ENCODE measurements at regions not wholly inside any gene's neighbourhood (a gene's known extent, or its start where the extent isn't known, plus 50 kb on each side); places are given as distances from the start of the nearest gene placed in this dataset.

- H3K4me3 ChIP-seq (ENCODE audit: low read length): no peak overlapping the region
- H3K4me1 ChIP-seq (ENCODE audit: insufficient read depth, low read length): peaks cover 54% of the 10 kb centered on the region
- no peaks in the 10 kb centered on the region for H3K9me3 ChIP-seq (ENCODE audit: low read length)
- no peaks in the 10 kb centered on the region for H3K27me3 ChIP-seq (ENCODE audit: insufficient read depth, low read length)
- no peaks in the 10 kb centered on the region for H3K36me3 ChIP-seq (ENCODE audit: insufficient read depth, low read length)
- no peak overlapping the region for H2AFZ ChIP-seq (ENCODE audit: low read depth, low read length)
Observed at GRCh38 chr2:180202467-180202951, 195.4 kb upstream of the CWC22 start.

GRCh38 chr2:180196419-180196977, 189.4 kb upstream of the CWC22 start:
- peaks cover 12% of the 10 kb centered on the region for H3K4me1 ChIP-seq (ENCODE audit: insufficient read depth, low read length)
- no peaks in the 10 kb centered on the region for H3K27me3 ChIP-seq (ENCODE audit: insufficient read depth, low read length)
- H3K36me3 ChIP-seq (ENCODE audit: insufficient read depth, low read length): no peaks in the 10 kb centered on the region
- H3K4me3 ChIP-seq (ENCODE audit: low read length): no peak overlapping the region
- H3K9me3 ChIP-seq (ENCODE audit: low read length): no peaks in the 10 kb centered on the region
- H2AFZ ChIP-seq (ENCODE audit: low read depth, low read length): no peak overlapping the region

DNA sequence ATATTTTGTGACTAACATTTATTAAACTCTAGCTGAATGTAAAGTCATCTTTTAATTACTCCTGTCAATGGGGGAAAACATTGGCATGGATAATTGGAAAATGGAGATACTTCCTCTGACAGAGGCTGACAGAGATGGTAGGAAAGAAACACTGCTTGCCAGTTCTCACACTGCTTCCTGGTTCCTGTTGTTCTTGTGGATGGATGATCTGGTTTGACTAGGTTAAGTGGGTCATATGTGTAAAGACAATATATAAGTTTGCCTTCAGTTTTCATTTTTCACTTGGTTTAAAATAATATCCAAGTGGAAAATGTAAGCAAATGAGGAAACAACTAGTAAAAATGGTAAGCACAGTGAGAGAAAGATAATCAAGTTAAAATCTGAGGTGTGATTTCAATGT, 188.8 kb upstream of the CWC22 start:
- Histone ChIP-seq H3K27me3 (ENCODE audit: insufficient read depth, low read length) (no peaks in the 10 kb centered on the region), H3K9me3 (ENCODE audit: low read length) (no peaks in the 10 kb centered on the region), H3K36me3 (ENCODE audit: insufficient read depth, low read length) (no peaks in the 10 kb centered on the region), H2AFZ (ENCODE audit: low read depth, low read length) (no peak overlapping the region), H3K4me1 (ENCODE audit: insufficient read depth, low read length) (peaks cover 10% of the 10 kb centered on the region), H3K4me3 (ENCODE audit: low read length) (no peak overlapping the region)

DNA sequence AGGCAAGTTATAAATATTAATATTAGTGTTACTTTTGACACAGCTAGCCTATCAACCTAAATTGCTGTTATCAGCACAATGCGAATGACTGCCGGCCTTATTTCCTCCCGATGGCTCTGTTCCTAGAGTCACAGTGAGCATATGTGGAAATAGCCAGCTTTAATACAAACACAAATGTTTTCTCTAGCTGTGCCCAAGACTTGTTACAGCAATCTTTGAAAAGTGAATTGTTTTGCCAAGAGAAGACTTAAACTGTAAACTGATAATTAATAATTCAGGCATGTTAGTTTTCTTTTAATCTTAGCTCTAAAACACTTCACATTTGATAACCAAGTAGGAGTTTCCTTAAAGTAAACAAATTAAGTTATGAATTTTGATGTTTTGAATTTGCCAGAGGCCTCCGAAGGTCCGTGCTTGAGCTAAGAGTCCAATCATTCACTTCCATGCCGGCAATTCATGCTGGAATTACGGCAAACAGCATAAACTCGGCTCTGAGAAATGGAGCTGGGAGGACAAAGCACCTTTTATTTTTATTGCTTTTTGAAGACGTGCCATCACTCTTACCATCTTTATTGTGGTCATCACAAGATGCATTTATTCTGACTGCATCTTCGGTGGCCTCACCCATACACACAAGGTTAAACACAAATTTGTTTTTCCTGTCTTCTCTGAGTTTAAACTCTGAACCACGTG, 184.5 kb upstream of the CWC22 start:
- H3K36me3 ChIP-seq (ENCODE audit: insufficient read depth, low read length): no peaks in the 10 kb centered on the region
- peaks cover 10% of the 10 kb centered on the region for H3K4me1 ChIP-seq (ENCODE audit: insufficient read depth, low read length)
- no peaks in the 10 kb centered on the region for H3K27me3 ChIP-seq (ENCODE audit: insufficient read depth, low read length)
- no peaks in the 10 kb centered on the region for H3K9me3 ChIP-seq (ENCODE audit: low read length)
- H3K4me3 ChIP-seq (ENCODE audit: low read length): no peak overlapping the region
- no peak overlapping the region for H2AFZ ChIP-seq (ENCODE audit: low read depth, low read length)

- H3K36me3 ChIP-seq (ENCODE audit: insufficient read depth, low read length): no peaks in the 10 kb centered on the region
- no peak overlapping the region for H3K4me3 ChIP-seq (ENCODE audit: low read length)
- H3K9me3 ChIP-seq (ENCODE audit: low read length): no peaks in the 10 kb centered on the region
- H3K27me3 ChIP-seq (ENCODE audit: insufficient read depth, low read length): no peaks in the 10 kb centered on the region
- peaks cover 3% of the 10 kb centered on the region for H3K4me1 ChIP-seq (ENCODE audit: insufficient read depth, low read length)
- no peak overlapping the region for H2AFZ ChIP-seq (ENCODE audit: low read depth, low read length)
Observed at GRCh38 chr2:180190851-180191250, 183.8 kb upstream of the CWC22 start.

GRCh38 chr2:180187611-180188010, 180.5 kb upstream of the CWC22 start:
- H3K9me3 ChIP-seq (ENCODE audit: low read length): no peaks in the 10 kb centered on the region
- H2AFZ ChIP-seq (ENCODE audit: low read depth, low read length): no peak overlapping the region
- H3K4me3 ChIP-seq (ENCODE audit: low read length): no peak overlapping the region
- peaks cover 2% of the 10 kb centered on the region for H3K4me1 ChIP-seq (ENCODE audit: insufficient read depth, low read length)
- no peaks in the 10 kb centered on the region for H3K36me3 ChIP-seq (ENCODE audit: insufficient read depth, low read length)
- no peaks in the 10 kb centered on the region for H3K27me3 ChIP-seq (ENCODE audit: insufficient read depth, low read length)

DNA sequence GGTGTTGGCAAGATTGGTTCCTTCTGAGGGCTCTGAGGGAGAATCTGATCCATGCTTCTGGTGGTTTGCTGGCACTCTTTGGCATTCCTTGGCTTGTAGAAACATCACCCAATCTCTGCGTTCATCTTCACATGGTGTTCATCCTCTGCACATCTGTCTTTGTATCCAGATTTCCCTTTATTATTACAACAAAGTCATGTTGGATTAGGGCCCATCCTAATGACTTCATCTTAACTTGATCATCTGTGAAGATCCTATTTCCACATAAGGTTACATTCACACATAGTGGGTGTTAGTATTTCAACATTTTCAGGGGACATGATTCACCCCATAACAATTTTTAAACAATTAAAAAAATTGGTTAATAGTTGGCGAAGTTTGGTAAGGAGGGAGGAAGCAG, 177.4 kb upstream of the CWC22 start:
- Histone ChIP-seq H3K4me3 (ENCODE audit: low read length) (no peak overlapping the region), H3K4me1 (ENCODE audit: insufficient read depth, low read length) (peaks cover 5% of the 10 kb centered on the region), H3K27me3 (ENCODE audit: insufficient read depth, low read length) (no peaks in the 10 kb centered on the region), H3K36me3 (ENCODE audit: insufficient read depth, low read length) (no peaks in the 10 kb centered on the region), H3K9me3 (ENCODE audit: low read length) (no peaks in the 10 kb centered on the region), H2AFZ (ENCODE audit: low read depth, low read length) (no peak overlapping the region)

DNA sequence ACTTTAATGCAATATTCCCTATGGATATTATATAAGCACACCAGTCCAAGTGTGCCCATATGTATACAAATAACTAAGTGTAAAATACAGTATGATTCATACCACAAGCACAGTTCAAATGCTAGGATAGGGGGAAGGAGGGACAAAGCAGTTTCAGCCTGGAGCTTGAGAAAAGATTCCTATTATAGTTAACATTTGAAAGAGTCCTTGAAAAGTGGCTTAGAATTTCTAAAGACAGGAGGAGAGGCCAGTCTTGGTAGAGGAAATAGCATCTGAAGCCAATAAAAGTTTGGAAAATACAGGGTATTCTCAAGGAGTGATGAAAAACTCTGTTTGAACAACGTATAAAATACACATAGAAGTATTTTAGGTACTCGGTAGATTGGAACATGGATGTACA, 173.4 kb upstream of the CWC22 start:
- no peaks in the 10 kb centered on the region for H3K36me3 ChIP-seq (ENCODE audit: insufficient read depth, low read length)
- H3K4me1 ChIP-seq (ENCODE audit: insufficient read depth, low read length): peaks cover 8% of the 10 kb centered on the region
- no peaks in the 10 kb centered on the region for H3K27me3 ChIP-seq (ENCODE audit: insufficient read depth, low read length)
- no peak overlapping the region for H3K4me3 ChIP-seq (ENCODE audit: low read length)
- no peaks in the 10 kb centered on the region for H3K9me3 ChIP-seq (ENCODE audit: low read length)
- peak overlapping the region; percentile 30 for H2AFZ ChIP-seq (ENCODE audit: low read depth, low read length)

DNA sequence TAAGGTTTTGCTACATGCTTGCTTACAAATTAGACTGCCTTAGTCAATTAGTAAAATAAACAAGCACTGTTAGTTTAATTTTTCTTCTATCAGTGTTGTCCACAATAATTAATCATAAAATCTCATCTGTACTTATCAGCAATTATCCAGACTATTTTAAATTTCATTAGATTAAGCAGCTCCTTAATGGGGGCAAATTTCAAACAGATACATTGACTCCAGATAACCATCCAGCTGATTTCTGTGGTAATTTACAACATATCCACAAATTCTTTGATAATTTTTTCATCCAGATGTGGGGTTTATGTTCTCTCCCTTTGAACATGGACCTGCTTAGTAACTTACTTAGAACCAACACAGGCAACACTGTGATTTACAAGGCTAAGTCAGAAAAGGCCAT, 170.4 kb upstream of the CWC22 start:
- Histone ChIP-seq H3K4me1 (ENCODE audit: insufficient read depth, low read length) (peaks cover 8% of the 10 kb centered on the region), H3K4me3 (ENCODE audit: low read length) (no peak overlapping the region), H2AFZ (ENCODE audit: low read depth, low read length) (no peak overlapping the region), H3K9me3 (ENCODE audit: low read length) (no peaks in the 10 kb centered on the region), H3K36me3 (ENCODE audit: insufficient read depth, low read length) (no peaks in the 10 kb centered on the region), H3K27me3 (ENCODE audit: insufficient read depth, low read length) (no peaks in the 10 kb centered on the region)

GRCh38 chr2:180175736-180176135, 168.6 kb upstream of the CWC22 start:
- H3K4me1 ChIP-seq (ENCODE audit: insufficient read depth, low read length): peaks cover 8% of the 10 kb centered on the region
- H3K27me3 ChIP-seq (ENCODE audit: insufficient read depth, low read length): no peaks in the 10 kb centered on the region
- no peak overlapping the region for H3K4me3 ChIP-seq (ENCODE audit: low read length)
- no peaks in the 10 kb centered on the region for H3K36me3 ChIP-seq (ENCODE audit: insufficient read depth, low read length)
- H2AFZ ChIP-seq (ENCODE audit: low read depth, low read length): no peak overlapping the region
- no peaks in the 10 kb centered on the region for H3K9me3 ChIP-seq (ENCODE audit: low read length)

DNA sequence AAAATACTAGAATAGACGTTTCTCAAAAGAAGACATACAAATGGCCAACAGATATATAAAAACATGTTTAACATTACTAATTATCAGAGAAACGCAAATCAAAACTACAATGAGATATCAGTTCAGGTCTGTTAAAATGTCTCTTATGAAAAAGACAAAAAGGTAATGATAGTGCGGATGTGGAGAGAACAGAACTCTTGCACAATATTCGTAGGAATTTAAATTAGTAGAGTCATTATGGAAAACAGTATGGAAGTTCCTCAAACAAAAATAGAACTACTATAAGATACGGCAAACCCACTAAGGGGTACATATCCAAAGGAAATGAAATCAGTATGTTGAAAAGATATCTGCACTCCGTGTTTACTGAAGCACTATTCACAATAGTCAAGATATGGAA, 167.5 kb upstream of the CWC22 start:
- no peak overlapping the region for H3K4me3 ChIP-seq (ENCODE audit: low read length)
- peaks cover 4% of the 10 kb centered on the region for H3K9me3 ChIP-seq (ENCODE audit: low read length)
- no peak overlapping the region for H2AFZ ChIP-seq (ENCODE audit: low read depth, low read length)
- no peaks in the 10 kb centered on the region for H3K27me3 ChIP-seq (ENCODE audit: insufficient read depth, low read length)
- H3K4me1 ChIP-seq (ENCODE audit: insufficient read depth, low read length): peaks cover 5% of the 10 kb centered on the region
- H3K36me3 ChIP-seq (ENCODE audit: insufficient read depth, low read length): no peaks in the 10 kb centered on the region

DNA sequence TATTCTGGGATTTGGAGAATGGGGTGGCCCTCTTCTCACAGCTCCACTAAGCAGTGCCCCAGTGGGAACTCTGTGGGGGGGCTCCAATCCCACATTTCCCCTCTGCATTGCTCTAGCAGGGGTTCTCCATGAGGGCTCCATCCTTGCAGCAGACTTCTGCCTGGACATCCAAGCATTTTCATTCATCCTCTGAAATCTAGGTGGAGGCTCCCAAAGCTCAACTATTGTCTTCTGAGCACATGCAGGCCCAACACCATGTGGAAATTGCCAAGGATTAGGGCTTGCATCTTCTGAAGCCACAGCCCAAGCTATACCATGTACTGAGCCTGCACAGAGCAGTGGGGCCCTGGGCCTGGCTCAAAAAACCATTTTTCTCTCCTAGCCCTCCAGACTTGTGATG, 162.4 kb upstream of the CWC22 start:
- no peak overlapping the region for H3K4me3 ChIP-seq (ENCODE audit: low read length)
- H3K4me1 ChIP-seq (ENCODE audit: insufficient read depth, low read length): no peaks in the 10 kb centered on the region
- no peak overlapping the region for H2AFZ ChIP-seq (ENCODE audit: low read depth, low read length)
- H3K27me3 ChIP-seq (ENCODE audit: insufficient read depth, low read length): no peaks in the 10 kb centered on the region
- H3K36me3 ChIP-seq (ENCODE audit: insufficient read depth, low read length): no peaks in the 10 kb centered on the region
- H3K9me3 ChIP-seq (ENCODE audit: low read length): peaks cover 5% of the 10 kb centered on the region

DNA sequence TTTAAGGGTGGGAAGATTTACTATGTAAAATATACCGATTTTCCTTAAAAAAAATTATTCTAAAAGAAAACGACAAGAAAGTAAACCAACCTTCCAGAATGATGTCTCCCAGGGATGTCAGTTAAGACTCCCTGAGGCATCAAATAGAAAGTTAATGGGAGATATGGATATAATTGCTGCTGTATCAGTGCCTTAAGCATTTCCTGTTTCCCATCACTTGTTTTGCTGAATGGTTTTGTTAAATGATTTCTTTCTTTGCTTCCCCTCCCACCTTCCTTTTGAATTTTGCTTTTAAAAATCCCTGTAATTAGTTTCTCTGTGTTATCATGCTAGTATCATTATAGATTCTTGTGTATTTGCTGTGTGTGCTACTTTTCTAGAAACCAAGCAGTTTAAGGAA, 154.3 kb upstream of the CWC22 start:
- H3K9me3 ChIP-seq (ENCODE audit: low read length): no peaks in the 10 kb centered on the region
- H3K36me3 ChIP-seq (ENCODE audit: insufficient read depth, low read length): no peaks in the 10 kb centered on the region
- H2AFZ ChIP-seq (ENCODE audit: low read depth, low read length): no peak overlapping the region
- H3K27me3 ChIP-seq (ENCODE audit: insufficient read depth, low read length): no peaks in the 10 kb centered on the region
- no peaks in the 10 kb centered on the region for H3K4me1 ChIP-seq (ENCODE audit: insufficient read depth, low read length)
- H3K4me3 ChIP-seq (ENCODE audit: low read length): no peak overlapping the region

DNA sequence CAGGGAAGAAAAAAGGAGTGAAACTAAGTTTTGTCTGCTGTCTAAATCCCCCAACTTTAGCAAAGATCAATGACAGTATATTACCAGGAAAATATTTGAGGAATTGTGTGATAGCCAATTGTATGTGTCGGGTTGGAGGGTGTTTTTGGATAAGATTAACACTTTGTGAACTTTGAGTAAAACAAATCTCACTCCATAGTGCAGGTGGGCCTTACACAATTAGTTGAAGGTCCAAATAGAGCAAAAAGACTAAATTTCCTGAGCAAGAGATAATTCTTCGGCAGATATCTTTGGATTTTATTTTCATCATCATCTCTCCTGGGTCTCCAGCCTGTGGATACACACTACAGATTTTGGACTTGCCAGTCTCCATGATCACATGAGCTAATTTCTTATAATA, 152.8 kb upstream of the CWC22 start:
- no peaks in the 10 kb centered on the region for H3K36me3 ChIP-seq (ENCODE audit: insufficient read depth, low read length)
- no peaks in the 10 kb centered on the region for H3K9me3 ChIP-seq (ENCODE audit: low read length)
- H3K27me3 ChIP-seq (ENCODE audit: insufficient read depth, low read length): no peaks in the 10 kb centered on the region
- H3K4me3 ChIP-seq (ENCODE audit: low read length): no peak overlapping the region
- H2AFZ ChIP-seq (ENCODE audit: low read depth, low read length): no peak overlapping the region
- no peaks in the 10 kb centered on the region for H3K4me1 ChIP-seq (ENCODE audit: insufficient read depth, low read length)

Data from neuron (in vitro differentiated cells).